GM12878 (cell line): ENCODE measurements at regions not wholly inside any gene's neighbourhood (a gene's known extent, or its start where the extent isn't known, plus 50 kb on each side); places are given as distances from the start of the nearest gene placed in this dataset.

Experiments
- ATF3 ChIP-seq: IDR thresholded peaks from 2 replicates; pipeline ENCODE4 v1.6.1; 2011; ENCODE audit warnings: low read depth, mild to moderate bottlenecking, low read length, moderate library complexity, borderline replicate concordance; ENCODE audit errors: extremely low read depth
- ATF7 ChIP-seq: fragments of 450-650 bp; IDR thresholded peaks from 2 replicates; pipeline ENCODE4 v1.6.1; 2016; ENCODE audit warnings: low read depth, mild to moderate bottlenecking
- CTCF ChIP-seq, 3 experiments: IDR thresholded peaks in 2 of 3; conservative IDR thresholded peaks in 1 of 3; 2 replicates each; pipeline ENCODE4 v1.5.1; 2011; ENCODE audit warnings: low read depth in 3 of 3, low read length in 3 of 3, mild to moderate bottlenecking in 3 of 3, control low read depth in 2 of 3, moderate library complexity in 2 of 3, inconsistent platforms in 1 of 3, mixed read lengths in 1 of 3; ENCODE audit not compliant: control insufficient read depth in 2 of 3, insufficient read depth in 1 of 3; ENCODE audit errors: extremely low read depth in 1 of 3
- JUND ChIP-seq: IDR thresholded peaks from 2 replicates; pipeline ENCODE4 v1.6.1; 2012; ENCODE audit warnings: low read depth, mild to moderate bottlenecking, low read length, improper control_type of control experiment, moderate library complexity
- LARP7 ChIP-seq: fragments of 450-650 bp; IDR thresholded peaks from 2 replicates; pipeline ENCODE4 v1.6.1; 2017; ENCODE audit warnings: mild to moderate bottlenecking
- NR2C1 ChIP-seq: fragments of 450-650 bp; IDR thresholded peaks from 2 replicates; pipeline ENCODE4 v1.6.1; 2017; ENCODE audit warnings: antibody characterized with exemption, mild to moderate bottlenecking, moderate library complexity
- PML ChIP-seq: IDR thresholded peaks from 2 replicates; pipeline ENCODE4 v1.6.1; 2012; ENCODE audit warnings: low read length, inconsistent platforms
- POLR2A ChIP-seq: IDR thresholded peaks from 2 replicates; pipeline ENCODE4 v1.6.1; 2011; ENCODE audit warnings: low read depth, mild to moderate bottlenecking, low read length
- POLR2AphosphoS5 ChIP-seq: IDR thresholded peaks from 2 replicates; pipeline ENCODE4 v1.6.1; 2011; ENCODE audit warnings: mild to moderate bottlenecking, low read length, inconsistent platforms
- SIN3A ChIP-seq: IDR thresholded peaks from 2 replicates; pipeline ENCODE4 v1.6.1; 2012; ENCODE audit warnings: low read depth, low read length, improper control_type of control experiment
- YY1 ChIP-seq: IDR thresholded peaks from 2 replicates; pipeline ENCODE4 v1.6.1; 2011; ENCODE audit warnings: low read depth, mild to moderate bottlenecking, low read length
- ZBTB4 ChIP-seq: fragments of 450-650 bp; formaldehyde crosslinking; IDR thresholded peaks from 2 replicates; pipeline ENCODE4 v1.4.0; 2022; ENCODE audit warnings: mild to moderate bottlenecking, moderate library complexity

- TF ChIP-seq CTCF (IDR thresholded peaks at IDR 0.05 in 2 of 3, conservative IDR thresholded peaks at IDR 0.05 in 1 of 3; ENCODE audit: control insufficient read depth in 2 of 3, extremely low read depth in 1 of 3, insufficient read depth in 1 of 3, low read depth in 3 of 3, low read length in 3 of 3) (no peak), POLR2AphosphoS5 (no peak), POLR2A (no peak), YY1 (no peak), JUND (no peak), ATF3 (no peak), LARP7 (no peak), ZBTB4 (CRISPR knock-in tag) (no peak), NR2C1 (no peak), PML (no peak), SIN3A (no peak), ATF7 (no peak)
These were observed 616.0 kb downstream of the ACTL7B start for GRCh38 chr9:108239696-108240321.
